GM23338 (cell line): ENCODE measurements at regions not wholly inside any gene's neighbourhood (a gene's known extent, or its start where the extent isn't known, plus 50 kb on each side); places are given as distances from the start of the nearest gene placed in this dataset.

ENCODE experiments used
- ATAC-seq: fragments of 200-7000 bp; cut with Tn5 transposase; 3 replicates; pipeline ENCODE4 v1.9.1; 2020
- DNase-seq: peaks from one replicate; pipeline ENCODE4 v3.0.0-alpha.2; 2015; ENCODE audit warnings: low spot score
- H2AFZ ChIP-seq: fragments of 200-600 bp; sonication (generic); 2 replicates; pipeline ENCODE4 v1.8.0; 2016; ENCODE audit warnings: antibody characterized with exemption, mild to moderate bottlenecking, moderate library complexity
- H3F3A ChIP-seq: fragments of 200-600 bp; sonication (generic); replicated peaks from 2 replicates; pipeline ENCODE4 v1.8.0; 2017; ENCODE audit warnings: antibody characterized with exemption, mixed run types, low read depth
- H3K27ac ChIP-seq: fragments of 200-600 bp; sonication (generic); 2 replicates; pipeline ENCODE4 v1.6.1; 2016; ENCODE audit warnings: low read depth
- H3K27me3 ChIP-seq: fragments of 200-600 bp; sonication (generic); 2 replicates; pipeline ENCODE4 v1.8.0; 2016; ENCODE audit warnings: mild to moderate bottlenecking, mixed run types, moderate library complexity; ENCODE audit not compliant: insufficient read depth
- H3K36me3 ChIP-seq: fragments of 200-600 bp; sonication (generic); 2 replicates; pipeline ENCODE4 v1.8.0; 2016; ENCODE audit warnings: mild to moderate bottlenecking; ENCODE audit not compliant: insufficient read depth
- H3K4me1 ChIP-seq: fragments of 200-600 bp; sonication (generic); 2 replicates; pipeline ENCODE4 v1.8.0; 2016; ENCODE audit warnings: mild to moderate bottlenecking, moderate library complexity; ENCODE audit not compliant: insufficient read depth
- H3K4me2 ChIP-seq: fragments of 200-600 bp; sonication (generic); 2 replicates; pipeline ENCODE4 v1.7.1; 2017; ENCODE audit warnings: mixed run types
- H3K4me3 ChIP-seq: fragments of 200-600 bp; sonication (generic); 2 replicates; pipeline ENCODE4 v1.6.1; 2016; ENCODE audit warnings: mixed run types
- H3K79me2 ChIP-seq: fragments of 200-600 bp; sonication (generic); replicated peaks from 2 replicates; pipeline ENCODE4 v1.8.0; 2017; ENCODE audit warnings: mild to moderate bottlenecking; ENCODE audit not compliant: insufficient read depth
- H3K9me2 ChIP-seq: fragments of 200-600 bp; sonication (generic); 2 replicates; pipeline ENCODE4 v1.8.0; 2017; ENCODE audit not compliant: insufficient read depth
- H4K20me1 ChIP-seq: fragments of 200-600 bp; sonication (generic); replicated peaks from 2 replicates; pipeline ENCODE4 v1.8.0; 2017; ENCODE audit warnings: mild to moderate bottlenecking; ENCODE audit not compliant: insufficient read depth
- H3K27ac Mint-ChIP-seq: 2 replicates; pipeline ENCODE4 v1.8.0; 2020; ENCODE audit warnings: inconsistent platforms, mild to moderate bottlenecking, moderate library complexity, mixed read lengths
- H3K27me3 Mint-ChIP-seq: 3 replicates; pipeline ENCODE4 v1.8.0; 2022; ENCODE audit warnings: low read depth, mild to moderate bottlenecking, moderate library complexity, mixed read lengths, inconsistent platforms; ENCODE audit not compliant: insufficient read depth, poor library complexity
- H3K36me3 Mint-ChIP-seq: 3 replicates; pipeline ENCODE4 v1.8.0; 2021; ENCODE audit warnings: low read depth, mild to moderate bottlenecking, inconsistent platforms, moderate library complexity, mixed read lengths
- H3K4me1 Mint-ChIP-seq: 3 replicates; pipeline ENCODE4 v1.8.0; 2020; ENCODE audit warnings: mild to moderate bottlenecking, inconsistent platforms, mixed read lengths
- H3K4me3 Mint-ChIP-seq: 3 replicates; pipeline ENCODE4 v1.8.0; 2021; ENCODE audit warnings: moderate library complexity, mild to moderate bottlenecking, inconsistent platforms, mixed read lengths
- H3K9me3 Mint-ChIP-seq: 3 replicates; pipeline ENCODE4 v1.8.0; 2020; ENCODE audit warnings: moderate library complexity, mild to moderate bottlenecking, inconsistent platforms, mixed read lengths
- CREB1 ChIP-seq: fragments of 250-450 bp; sonication (Bioruptor Pico); IDR thresholded peaks from 2 replicates; pipeline ENCODE4 v1.5.0; 2020; ENCODE audit warnings: low read depth, mild to moderate bottlenecking, moderate library complexity
- CTCF ChIP-seq, 2 experiments: fragments of 200-600 bp in 1 of 2; sonication (generic) in 1 of 2; conservative IDR thresholded peaks; 2 replicates each; pipeline versions ENCODE4 v1.5.1 to v1.6.1; 2016 to 2017; ENCODE audit warnings: antibody characterized with exemption in 2 of 2, low read depth in 2 of 2, mild to moderate bottlenecking in 2 of 2, moderate library complexity in 1 of 2
- JUNB ChIP-seq: IDR thresholded peaks from one replicate; pipeline ENCODE4 v1.6.1; 2016; ENCODE audit warnings: antibody characterized with exemption; ENCODE audit not compliant: unreplicated experiment
- NANOG ChIP-seq: IDR thresholded peaks from 2 replicates; pipeline ENCODE4 v1.6.1; 2016; ENCODE audit warnings: antibody characterized with exemption, borderline replicate concordance
- POLR2AphosphoS5 ChIP-seq: IDR thresholded peaks from 2 replicates; pipeline ENCODE4 v1.6.1; 2016; ENCODE audit warnings: antibody characterized with exemption, low read depth
- REST ChIP-seq: IDR thresholded peaks from one replicate; pipeline ENCODE4 v1.6.1; 2018; ENCODE audit warnings: antibody characterized with exemption; ENCODE audit not compliant: unreplicated experiment
- ZNF114 ChIP-seq: fragments of 250-450 bp; sonication (Bioruptor Pico); IDR thresholded peaks from 2 replicates; pipeline ENCODE4 v1.5.0; 2020; ENCODE audit warnings: mild to moderate bottlenecking, moderate library complexity
- ZNF331 ChIP-seq: fragments of 250-450 bp; sonication (Bioruptor Pico); IDR thresholded peaks from 2 replicates; pipeline ENCODE4 v1.5.0; 2020; ENCODE audit warnings: low read depth, mild to moderate bottlenecking, moderate library complexity

- H3K4me3 ChIP-seq = no peak overlapping the region
- ATAC-seq (no peak), DNase-seq (no peak)
- no peaks in the 10 kb centered on the region for H4K20me1 ChIP-seq
- Mint-ChIP-seq H3K9me3 (peaks cover 100% of the 10 kb centered on the region), H3K4me1 (no peaks in the 10 kb centered on the region), H3K27me3 (peaks cover 10% of the 10 kb centered on the region), H3K4me3 (no peak overlapping the region), H3K27ac (no peak overlapping the region), H3K36me3 (peaks cover 58% of the 10 kb centered on the region)
- H3K9me2 ChIP-seq = no peaks in the 10 kb centered on the region
- H3K4me2 ChIP-seq = no peak overlapping the region
- no peak for TF ChIP-seq JUNB
- TF ChIP-seq ZNF331 (CRISPR knock-in tag) = no peak
- no peak for TF ChIP-seq ZNF114 (CRISPR knock-in tag)
- no peaks in the 10 kb centered on the region; the same call in 1 of the 2 replicates for H3K36me3 ChIP-seq
- H2AFZ ChIP-seq = no peak overlapping the region
- H3K27me3 ChIP-seq = no peaks in the 10 kb centered on the region
- no peaks in the 10 kb centered on the region for H3F3A ChIP-seq
- no peaks in the 10 kb centered on the region for H3K79me2 ChIP-seq
- no peak overlapping the region for H3K27ac ChIP-seq
- no peaks in the 10 kb centered on the region for H3K4me1 ChIP-seq
Observed at GRCh38 chr16:35687781-35688180, 2228.4 kb downstream of the TP53TG3F start.

GRCh38 chr16:35689764-35690163, 2230.4 kb downstream of the TP53TG3F start:
- ATAC-seq = no peak
- no peak for DNase-seq
- H3K9me3 Mint-ChIP-seq = peaks cover 100% of the 10 kb centered on the region
- H3K4me1 Mint-ChIP-seq = no peaks in the 10 kb centered on the region
- no peaks in the 10 kb centered on the region for H3K36me3 ChIP-seq
- no peak overlapping the region for H3K4me3 ChIP-seq
- H3K27me3 ChIP-seq = no peaks in the 10 kb centered on the region
- H3F3A ChIP-seq = no peaks in the 10 kb centered on the region
- H3K9me2 ChIP-seq = no peaks in the 10 kb centered on the region
- H3K36me3 Mint-ChIP-seq = peaks cover 59% of the 10 kb centered on the region
- H3K4me2 ChIP-seq = no peak overlapping the region
- peaks cover 10% of the 10 kb centered on the region for H3K27me3 Mint-ChIP-seq
- no peak overlapping the region for H3K27ac Mint-ChIP-seq
- no peak overlapping the region for H2AFZ ChIP-seq
- no peaks in the 10 kb centered on the region for H3K79me2 ChIP-seq
- TF ChIP-seq CREB1 (CRISPR knock-in tag) (no peak), POLR2AphosphoS5 (no peak), NANOG (no peak), JUNB (no peak), REST (no peak), CTCF (conservative IDR thresholded peaks at IDR 0.05; ENCODE audit: low read depth in 2 of 2) (no peak), ZNF114 (CRISPR knock-in tag) (no peak)
- no peaks in the 10 kb centered on the region for H3K4me1 ChIP-seq
- no peaks in the 10 kb centered on the region for H4K20me1 ChIP-seq
- no peak overlapping the region for H3K4me3 Mint-ChIP-seq
- no peak overlapping the region for H3K27ac ChIP-seq
